OCI-LY3 (cell line): ENCODE measurements at regions not wholly inside any gene's neighbourhood (a gene's known extent, or its start where the extent isn't known, plus 50 kb on each side); places are given as distances from the start of the nearest gene placed in this dataset.

Source experiments
- H2AFZ ChIP-seq: fragments of 200-600, 300-600 bp; shearing (Covaris generic); 2 replicates; pipeline ENCODE4 v1.6.0; 2014; ENCODE audit warnings: antibody characterized with exemption, low read depth, low read length
- H3K27ac ChIP-seq: fragments of 200-600, 300-600 bp; sonication (generic); 2 replicates; pipeline ENCODE4 v1.5.1; 2014; ENCODE audit warnings: mild to moderate bottlenecking, low read length, moderate library complexity, mixed read lengths
- H3K27me3 ChIP-seq: fragments of 200-600, 300-600 bp; sonication (generic); 2 replicates; pipeline ENCODE4 v1.6.1; 2014; ENCODE audit warnings: low read depth, low read length, mixed read lengths
- H3K36me3 ChIP-seq: fragments of 200-600, 300-600 bp; sonication (generic); replicated peaks from 2 replicates; pipeline ENCODE3; 2014; ENCODE audit warnings: low read depth, low read length, mixed read lengths
- H3K4me1 ChIP-seq: fragments of 300-600, 200-600 bp; sonication (generic); 2 replicates; pipeline ENCODE4 v1.6.1; 2014; ENCODE audit warnings: low read length, mixed read lengths
- H3K4me2 ChIP-seq: fragments of 200-600, 300-600 bp; sonication (generic); 2 replicates; pipeline ENCODE4 v1.6.1; 2014; ENCODE audit warnings: low read length, mixed read lengths
- H3K4me3 ChIP-seq: fragments of 300-600, 200-600 bp; sonication (generic); 2 replicates; pipeline ENCODE4 v1.5.1; 2014; ENCODE audit warnings: antibody characterized with exemption, mild to moderate bottlenecking, low read length, moderate library complexity
- H3K79me2 ChIP-seq: fragments of 300-600, 200-600 bp; shearing (Covaris generic); 2 replicates; pipeline ENCODE4 v1.6.1; 2014; ENCODE audit warnings: mild to moderate bottlenecking, low read length, mixed read lengths
- H3K9ac ChIP-seq: fragments of 300-600, 200-600 bp; shearing (Covaris generic); 2 replicates; pipeline ENCODE4 v1.6.0; 2014; ENCODE audit warnings: mild to moderate bottlenecking, low read length, moderate library complexity
- H3K9me3 ChIP-seq: fragments of 200-600, 300-600 bp; shearing (Covaris generic); 2 replicates; pipeline ENCODE4 v1.6.1; 2014; ENCODE audit warnings: low read length, mixed read lengths; ENCODE audit not compliant: insufficient read depth
- H4K20me1 ChIP-seq: fragments of 200-600, 300-600 bp; sonication (generic); 2 replicates; pipeline ENCODE4 v1.6.1; 2016; ENCODE audit warnings: low read length, mixed read lengths; ENCODE audit not compliant: insufficient read depth
- EZH2phosphoT487 ChIP-seq: fragments of 200-600 bp; shearing (Covaris generic); IDR thresholded peaks from 2 replicates; pipeline ENCODE4 v1.6.1; 2018; ENCODE audit warnings: antibody characterized with exemption, mixed run types, low read depth
- TF ChIP-seq, protein P1 (sequence below): fragments of 200-600, 300-600 bp; sonication (generic); IDR thresholded peaks from 2 replicates; pipeline ENCODE4 v1.5.1; 2014; ENCODE audit warnings: antibody characterized with exemption, low read length, low read depth

DNA sequence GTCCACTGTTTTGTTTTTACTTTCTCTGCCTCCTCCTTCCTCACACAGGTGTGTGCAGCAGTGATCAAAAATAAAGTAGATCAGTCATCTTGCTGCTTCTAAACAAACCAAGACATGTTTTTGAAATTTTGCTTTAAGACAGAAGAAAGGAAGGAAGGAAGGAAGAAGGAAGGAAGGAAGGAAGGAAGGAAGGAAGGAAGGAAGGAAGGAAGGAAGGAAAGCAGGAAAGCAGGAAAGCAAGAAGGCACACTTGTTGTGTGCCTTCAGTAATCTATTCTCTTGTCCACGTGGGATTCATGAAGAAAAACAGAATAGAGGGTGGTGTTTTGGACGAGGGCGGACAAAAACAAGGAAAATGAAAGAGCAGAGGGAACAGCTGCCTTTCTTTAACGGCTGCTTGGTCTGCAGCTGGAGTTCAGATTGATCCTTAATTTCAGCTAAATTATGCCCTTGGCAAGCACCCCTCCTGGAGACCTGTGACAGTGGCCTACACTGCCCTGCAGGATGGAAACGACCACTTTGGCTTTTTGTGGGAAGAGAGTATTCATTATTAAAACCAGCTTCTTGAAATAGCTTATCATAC, 188.5 kb upstream of the IRX3 start:
- Histone ChIP-seq H3K9me3 (no peaks in the 10 kb centered on the region), H3K79me2 (no peaks in the 10 kb centered on the region), H3K4me3 (no peak overlapping the region), H3K27ac (no peak overlapping the region), H3K36me3 (no peaks in the 10 kb centered on the region), H3K4me2 (no peak overlapping the region), H3K27me3 (no peaks in the 10 kb centered on the region), H2AFZ (no peak overlapping the region), H3K4me1 (no peaks in the 10 kb centered on the region), H3K9ac (no peak overlapping the region), H4K20me1 (no peaks in the 10 kb centered on the region)
- TF ChIP-seq EZH2phosphoT487: no peak
- TF ChIP-seq, protein P1, sequence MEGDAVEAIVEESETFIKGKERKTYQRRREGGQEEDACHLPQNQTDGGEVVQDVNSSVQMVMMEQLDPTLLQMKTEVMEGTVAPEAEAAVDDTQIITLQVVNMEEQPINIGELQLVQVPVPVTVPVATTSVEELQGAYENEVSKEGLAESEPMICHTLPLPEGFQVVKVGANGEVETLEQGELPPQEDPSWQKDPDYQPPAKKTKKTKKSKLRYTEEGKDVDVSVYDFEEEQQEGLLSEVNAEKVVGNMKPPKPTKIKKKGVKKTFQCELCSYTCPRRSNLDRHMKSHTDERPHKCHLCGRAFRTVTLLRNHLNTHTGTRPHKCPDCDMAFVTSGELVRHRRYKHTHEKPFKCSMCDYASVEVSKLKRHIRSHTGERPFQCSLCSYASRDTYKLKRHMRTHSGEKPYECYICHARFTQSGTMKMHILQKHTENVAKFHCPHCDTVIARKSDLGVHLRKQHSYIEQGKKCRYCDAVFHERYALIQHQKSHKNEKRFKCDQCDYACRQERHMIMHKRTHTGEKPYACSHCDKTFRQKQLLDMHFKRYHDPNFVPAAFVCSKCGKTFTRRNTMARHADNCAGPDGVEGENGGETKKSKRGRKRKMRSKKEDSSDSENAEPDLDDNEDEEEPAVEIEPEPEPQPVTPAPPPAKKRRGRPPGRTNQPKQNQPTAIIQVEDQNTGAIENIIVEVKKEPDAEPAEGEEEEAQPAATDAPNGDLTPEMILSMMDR: no peak

GRCh38 chr16:54473226-54473993, 186.8 kb upstream of the IRX3 start:
- Histone ChIP-seq H2AFZ (no peak overlapping the region), H3K27ac (no peak overlapping the region), H3K9me3 (no peaks in the 10 kb centered on the region), H4K20me1 (no peaks in the 10 kb centered on the region), H3K4me2 (no peak overlapping the region), H3K27me3 (no peaks in the 10 kb centered on the region), H3K79me2 (no peaks in the 10 kb centered on the region), H3K4me3 (no peak overlapping the region), H3K4me1 (no peaks in the 10 kb centered on the region), H3K9ac (no peak overlapping the region), H3K36me3 (no peaks in the 10 kb centered on the region)
- TF ChIP-seq, protein P1: no peak
- no peak for TF ChIP-seq EZH2phosphoT487

DNA sequence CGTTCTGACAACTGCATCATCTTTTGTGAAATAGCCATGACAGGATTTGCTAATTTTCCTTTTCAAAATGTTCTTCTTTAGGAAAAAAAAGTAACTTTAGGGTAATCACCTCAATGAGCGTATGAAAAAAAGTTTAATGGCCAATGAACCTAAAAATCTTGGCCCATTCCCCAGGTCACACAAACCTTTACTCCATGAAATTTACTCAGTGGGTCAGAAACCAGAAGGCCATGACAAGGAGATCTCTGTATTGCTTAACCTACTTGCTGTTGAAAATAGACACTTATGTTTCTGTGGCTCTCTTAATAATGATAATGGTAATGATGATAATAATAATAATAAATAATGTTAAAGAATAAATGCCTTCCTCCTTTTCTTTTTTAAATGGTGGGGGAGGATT, 180.8 kb upstream of the IRX3 start:
- TF ChIP-seq, protein P1: no peak
- no peak for TF ChIP-seq EZH2phosphoT487

DNA sequence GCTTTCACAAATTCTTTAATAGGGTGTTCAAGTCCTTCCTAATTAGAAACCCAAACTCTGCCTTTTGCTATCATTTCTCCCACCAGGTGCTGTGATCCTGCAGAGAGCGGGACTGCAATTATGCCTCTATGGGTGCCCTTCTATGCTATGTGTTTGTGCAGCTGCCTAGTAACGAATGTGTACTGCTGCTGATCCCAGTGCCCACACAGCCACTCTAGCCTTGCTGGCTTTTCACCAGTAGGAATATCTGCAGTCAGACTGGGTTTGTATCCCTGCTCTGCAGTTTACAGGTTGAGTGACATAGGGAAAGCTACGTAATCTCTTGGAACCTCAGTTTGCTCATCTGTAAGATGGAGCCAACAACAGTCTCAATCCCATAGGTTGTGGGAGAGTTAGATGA, 179.6 kb upstream of the IRX3 start:
- H3K4me2 ChIP-seq: no peak overlapping the region
- no peaks in the 10 kb centered on the region for H4K20me1 ChIP-seq
- H3K27me3 ChIP-seq: no peaks in the 10 kb centered on the region
- H3K4me1 ChIP-seq: no peaks in the 10 kb centered on the region
- no peak overlapping the region for H3K27ac ChIP-seq
- TF ChIP-seq, protein P1: no peak
- TF ChIP-seq EZH2phosphoT487: no peak
- H3K79me2 ChIP-seq: no peaks in the 10 kb centered on the region
- no peak overlapping the region for H3K4me3 ChIP-seq
- no peaks in the 10 kb centered on the region for H3K36me3 ChIP-seq
- H3K9ac ChIP-seq: no peak overlapping the region
- no peak overlapping the region for H2AFZ ChIP-seq
- H3K9me3 ChIP-seq: no peaks in the 10 kb centered on the region

More for the DNA sequence above, 180.8 kb upstream of the IRX3 start:
- Histone ChIP-seq H3K79me2 (no peaks in the 10 kb centered on the region), H3K4me2 (no peak overlapping the region), H2AFZ (no peak overlapping the region), H3K9me3 (no peaks in the 10 kb centered on the region), H4K20me1 (no peaks in the 10 kb centered on the region), H3K4me3 (no peak overlapping the region), H3K36me3 (no peaks in the 10 kb centered on the region), H3K27ac (no peak overlapping the region), H3K9ac (no peak overlapping the region), H3K27me3 (no peaks in the 10 kb centered on the region), H3K4me1 (no peaks in the 10 kb centered on the region)
